KMS-11 (cell line): ENCODE measurements at regions not wholly inside any gene's neighbourhood (a gene's known extent, or its start where the extent isn't known, plus 50 kb on each side); places are given as distances from the start of the nearest gene placed in this dataset.

Experiments
- H2AFZ ChIP-seq: fragments of 200-600 bp; sonication (generic); 2 replicates; pipeline ENCODE4 v1.6.1; 2016; ENCODE audit warnings: antibody characterized with exemption, mixed run types, low read depth
- H3K27ac ChIP-seq: fragments of 200-600 bp; sonication (generic); 2 replicates; pipeline ENCODE4 v1.6.1; 2016; ENCODE audit warnings: mild to moderate bottlenecking, mixed run types
- H3K27me3 ChIP-seq: fragments of 200-600 bp; sonication (generic); 2 replicates; pipeline ENCODE4 v1.6.1; 2017; ENCODE audit warnings: mild to moderate bottlenecking, low read depth, mixed run types, moderate library complexity; ENCODE audit not compliant: insufficient read depth
- H3K36me3 ChIP-seq: fragments of 200-600 bp; sonication (generic); 2 replicates; pipeline ENCODE4 v1.6.1; 2017; ENCODE audit warnings: mild to moderate bottlenecking, mixed run types; ENCODE audit not compliant: insufficient read depth
- H3K4me1 ChIP-seq: fragments of 200-600 bp; sonication (generic); 2 replicates; pipeline ENCODE4 v1.6.1; 2016; ENCODE audit warnings: mild to moderate bottlenecking, low read depth, mixed run types; ENCODE audit not compliant: poor library complexity, severe bottlenecking
- H3K4me2 ChIP-seq: fragments of 200-600 bp; sonication (generic); 2 replicates; pipeline ENCODE4 v1.7.0; 2016; ENCODE audit warnings: mild to moderate bottlenecking, mixed run types
- H3K4me3 ChIP-seq: fragments of 200-600 bp; sonication (generic); IDR thresholded peaks from 2 replicates; pipeline ENCODE4 v1.6.1; 2017; ENCODE audit warnings: low read depth, low read length, mixed read lengths; ENCODE audit not compliant: insufficient read depth
- H3K79me2 ChIP-seq: fragments of 200-600 bp; sonication (generic); 2 replicates; pipeline ENCODE4 v1.6.1; 2016; ENCODE audit warnings: low read depth, mixed run types; ENCODE audit not compliant: insufficient read depth
- H3K9ac ChIP-seq: fragments of 200-600 bp; sonication (generic); 2 replicates; pipeline ENCODE4 v1.6.1; 2016; ENCODE audit warnings: mild to moderate bottlenecking, mixed run types
- H4K20me1 ChIP-seq: fragments of 200-600 bp; sonication (generic); 2 replicates; pipeline ENCODE4 v1.6.1; 2016; ENCODE audit warnings: mild to moderate bottlenecking, mixed run types; ENCODE audit not compliant: insufficient read depth
- CTCF ChIP-seq: fragments of 200-600 bp; sonication (generic); conservative IDR thresholded peaks from 2 replicates; pipeline ENCODE4 v1.6.1; 2017; ENCODE audit warnings: low read depth, mild to moderate bottlenecking, antibody characterized with exemption, low read length, moderate library complexity, mixed read lengths

GRCh38 chr2:217729421-217730053 is 273.3 kb downstream of the TNS1 start:
- no peaks in the 10 kb centered on the region for H3K4me1 ChIP-seq
- no peaks in the 10 kb centered on the region for H3K36me3 ChIP-seq
- H3K4me3 ChIP-seq, result no peak overlapping the region
- H3K79me2 ChIP-seq, result no peaks in the 10 kb centered on the region
- TF ChIP-seq CTCF, result no peak
- no peaks in the 10 kb centered on the region for H3K27me3 ChIP-seq
- no peak overlapping the region for H2AFZ ChIP-seq
- no peak overlapping the region for H3K4me2 ChIP-seq
- H4K20me1 ChIP-seq, result no peaks in the 10 kb centered on the region
- H3K9ac ChIP-seq, result no peak overlapping the region
- no peak overlapping the region for H3K27ac ChIP-seq

- no peak overlapping the region for H3K4me3 ChIP-seq
- H3K27me3 ChIP-seq, result no peaks in the 10 kb centered on the region
- H3K27ac ChIP-seq, result no peak overlapping the region
- no peak overlapping the region for H3K9ac ChIP-seq
- no peak for TF ChIP-seq CTCF
- H2AFZ ChIP-seq, result no peak overlapping the region
- no peaks in the 10 kb centered on the region for H3K36me3 ChIP-seq
- H3K79me2 ChIP-seq, result no peaks in the 10 kb centered on the region
- no peaks in the 10 kb centered on the region for H3K4me1 ChIP-seq
- no peaks in the 10 kb centered on the region for H4K20me1 ChIP-seq
- no peak overlapping the region for H3K4me2 ChIP-seq
Observed at GRCh38 chr2:217727801-217728200, 275.0 kb downstream of the TNS1 start.

GRCh38 chr2:217725409-217725808 is 277.4 kb downstream of the TNS1 start:
- Histone ChIP-seq H2AFZ (no peak overlapping the region), H3K9ac (no peak overlapping the region), H3K4me1 (no peaks in the 10 kb centered on the region), H3K79me2 (no peaks in the 10 kb centered on the region), H3K27ac (no peak overlapping the region), H3K4me2 (no peak overlapping the region), H3K4me3 (no peak overlapping the region), H4K20me1 (no peaks in the 10 kb centered on the region), H3K36me3 (no peaks in the 10 kb centered on the region), H3K27me3 (no peaks in the 10 kb centered on the region)
- no peak for TF ChIP-seq CTCF

- Histone ChIP-seq H3K79me2 (no peaks in the 10 kb centered on the region), H3K4me3 (no peak overlapping the region), H3K27ac (no peak overlapping the region), H3K27me3 (no peaks in the 10 kb centered on the region), H4K20me1 (no peaks in the 10 kb centered on the region), H2AFZ (no peak overlapping the region), H3K4me1 (no peaks in the 10 kb centered on the region), H3K36me3 (no peaks in the 10 kb centered on the region), H3K9ac (no peak overlapping the region), H3K4me2 (no peak overlapping the region)
- TF ChIP-seq CTCF, result no peak
Observed at GRCh38 chr2:217724471-217724870, 278.3 kb downstream of the TNS1 start.
